Islet precursor cell (in vitro differentiated cells): ENCODE measurements at regions not wholly inside any gene's neighbourhood (a gene's known extent, or its start where the extent isn't known, plus 50 kb on each side); places are given as distances from the start of the nearest gene placed in this dataset.
"Not testable (repeated sequence)": the region's sequence is repeated elsewhere in the genome, so short reads cannot be mapped to it uniquely, and the experiment has no call there.

Experiments used
- DNase-seq: peaks from one replicate; pipeline ENCODE4 v3.0.0-alpha.2; 2018

DNA sequence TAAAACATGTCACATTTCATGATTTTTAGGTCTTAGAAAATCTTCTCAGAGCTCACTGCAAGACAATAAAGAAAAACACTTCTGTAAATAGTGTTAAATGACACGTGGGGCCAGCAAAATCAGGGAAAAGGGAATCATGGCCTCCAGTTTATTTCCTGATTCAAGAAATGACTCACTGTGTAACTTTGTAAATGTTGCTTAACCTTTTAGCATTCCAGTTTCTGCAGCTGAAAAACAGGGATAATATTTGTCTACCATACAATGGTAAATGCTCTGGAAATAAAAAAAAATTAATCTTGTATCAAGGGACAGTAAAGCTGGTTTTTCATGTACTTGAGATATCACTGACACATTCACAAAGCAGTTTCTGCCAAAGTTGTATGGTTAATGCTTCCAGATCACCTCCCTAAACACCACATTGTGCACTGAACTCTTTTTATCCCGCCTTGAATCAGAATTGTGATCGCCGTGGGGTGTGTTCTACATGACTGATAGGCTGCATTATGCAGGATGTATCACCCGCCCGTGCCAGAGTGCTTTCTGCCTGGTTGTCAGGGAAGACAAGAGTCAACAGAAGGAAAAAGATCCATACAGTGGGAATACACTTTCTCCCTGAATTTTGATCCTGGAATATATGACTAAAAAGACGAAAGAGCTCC is 238.8 kb downstream of the IKZF2 start:
- DNase-seq, result no peak

GRCh38 chr2:212911011-212911410 is 240.4 kb downstream of the IKZF2 start:
- no peak for DNase-seq

DNA sequence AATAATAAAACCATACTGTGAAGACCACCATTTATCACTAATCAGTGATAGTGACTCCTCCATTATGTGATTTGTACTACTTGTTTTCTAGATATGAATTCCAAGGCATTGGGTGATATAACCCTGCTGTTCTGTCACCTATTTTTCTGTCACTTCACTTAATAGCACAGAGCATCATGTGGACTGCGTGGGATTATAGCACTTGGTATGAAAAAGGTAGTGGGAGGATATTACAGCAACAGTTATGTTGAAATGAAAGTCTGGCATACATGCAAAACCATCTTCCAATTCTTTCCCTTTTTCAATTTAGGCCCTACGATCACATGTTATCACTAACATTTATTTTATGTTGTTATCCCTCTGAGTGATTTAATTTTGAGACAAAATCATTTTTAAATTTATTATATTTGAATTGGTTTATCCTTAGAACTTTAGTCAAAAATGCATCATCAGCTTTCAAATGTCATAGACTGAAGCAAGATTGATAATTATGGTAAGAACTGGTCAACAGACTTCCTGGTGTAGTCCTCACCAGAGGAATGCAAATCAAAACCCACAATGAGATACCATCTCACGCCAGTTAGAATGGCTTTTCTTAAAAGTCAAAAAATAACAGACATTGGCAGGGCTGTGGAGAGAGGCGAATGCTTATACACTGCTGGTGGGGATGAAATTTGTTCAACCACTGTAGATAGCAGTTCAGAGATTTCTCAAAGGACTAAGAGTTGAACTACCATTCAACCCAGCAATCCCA is 242.6 kb downstream of the IKZF2 start:
- DNase-seq, result no peak

DNA sequence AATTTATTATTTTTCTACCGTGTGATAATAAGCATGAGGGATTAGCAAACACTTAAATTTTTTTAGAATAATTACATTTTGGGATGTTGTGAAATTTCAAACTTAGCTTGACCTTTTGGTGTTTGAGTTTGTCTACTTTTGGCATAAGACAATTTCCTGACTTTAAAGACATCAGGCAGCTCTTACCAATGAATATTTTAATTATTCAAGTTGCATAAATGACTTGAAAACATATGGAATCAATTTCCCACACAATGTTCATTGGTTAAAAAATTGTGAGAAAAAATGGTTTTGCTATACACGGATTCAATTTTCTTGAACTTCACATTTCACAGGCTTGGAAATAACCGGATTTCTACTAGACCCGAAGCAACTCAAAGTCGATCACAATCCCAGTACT is 243.4 kb downstream of the IKZF2 start:
- DNase-seq, result no peak

DNA sequence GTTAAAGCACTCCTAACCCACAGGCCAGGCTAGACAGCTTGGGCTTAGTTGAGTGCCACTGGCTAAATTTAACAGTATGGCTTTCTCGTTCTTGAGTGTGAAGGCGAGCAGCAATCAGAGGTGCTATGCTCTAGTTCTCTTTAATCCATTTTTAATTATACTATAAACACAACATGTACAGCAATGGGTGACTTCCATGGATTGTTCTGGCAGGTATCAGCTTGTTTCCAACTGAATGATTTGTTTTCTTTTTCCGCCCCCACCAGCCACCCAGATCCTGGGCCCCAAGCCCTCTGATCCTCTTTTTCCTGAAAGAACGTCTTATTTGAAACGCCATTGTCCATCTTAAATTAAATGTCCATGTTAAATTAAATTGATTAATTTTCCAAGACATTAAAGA is 244.8 kb downstream of the IKZF2 start:
- no peak for DNase-seq

GRCh38 chr2:212905640-212906201 is 245.7 kb downstream of the IKZF2 start:
- peak; percentile 76 for DNase-seq

DNA sequence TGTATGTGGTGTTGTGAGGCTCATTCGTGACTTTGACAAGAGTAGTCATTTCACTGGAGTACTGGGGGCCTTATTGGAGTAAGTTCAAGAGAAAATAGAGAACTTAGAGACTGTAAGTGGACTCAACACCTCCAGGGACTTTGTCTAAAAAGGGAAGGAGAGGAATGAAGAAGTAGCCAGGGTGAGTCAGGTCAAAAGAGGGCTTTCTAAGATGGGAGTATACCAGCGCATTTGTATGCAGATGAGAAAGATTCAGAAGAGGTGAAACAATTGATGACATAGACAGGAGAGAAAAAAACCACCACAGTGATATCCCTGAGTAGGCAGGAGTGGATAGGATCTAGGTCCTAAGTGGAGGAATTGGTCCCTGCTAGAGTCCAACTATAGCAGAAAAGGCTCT is 246.8 kb downstream of the IKZF2 start:
- no peak for DNase-seq

DNA sequence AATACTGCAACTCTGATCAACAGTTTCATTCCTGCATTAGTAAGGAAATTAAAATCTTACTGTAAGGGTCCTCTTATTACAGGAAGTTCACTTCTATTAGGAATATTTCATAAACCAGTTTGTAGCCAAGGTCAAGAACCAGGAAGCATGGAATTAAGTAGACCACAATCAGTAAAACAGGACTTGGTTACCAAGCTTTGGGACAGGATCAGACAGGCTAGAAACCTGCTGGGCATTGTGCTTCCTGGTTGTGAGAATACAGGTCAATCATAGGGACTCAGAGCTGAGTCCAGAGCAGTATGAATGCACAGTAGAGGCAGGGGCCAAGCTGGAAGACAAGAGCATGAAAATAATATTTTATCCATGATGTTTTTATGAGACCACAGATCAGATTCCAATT is 248.0 kb downstream of the IKZF2 start:
- DNase-seq, result no peak

GRCh38 chr2:212902421-212902820 is 249.0 kb downstream of the IKZF2 start:
- no peak for DNase-seq

DNA sequence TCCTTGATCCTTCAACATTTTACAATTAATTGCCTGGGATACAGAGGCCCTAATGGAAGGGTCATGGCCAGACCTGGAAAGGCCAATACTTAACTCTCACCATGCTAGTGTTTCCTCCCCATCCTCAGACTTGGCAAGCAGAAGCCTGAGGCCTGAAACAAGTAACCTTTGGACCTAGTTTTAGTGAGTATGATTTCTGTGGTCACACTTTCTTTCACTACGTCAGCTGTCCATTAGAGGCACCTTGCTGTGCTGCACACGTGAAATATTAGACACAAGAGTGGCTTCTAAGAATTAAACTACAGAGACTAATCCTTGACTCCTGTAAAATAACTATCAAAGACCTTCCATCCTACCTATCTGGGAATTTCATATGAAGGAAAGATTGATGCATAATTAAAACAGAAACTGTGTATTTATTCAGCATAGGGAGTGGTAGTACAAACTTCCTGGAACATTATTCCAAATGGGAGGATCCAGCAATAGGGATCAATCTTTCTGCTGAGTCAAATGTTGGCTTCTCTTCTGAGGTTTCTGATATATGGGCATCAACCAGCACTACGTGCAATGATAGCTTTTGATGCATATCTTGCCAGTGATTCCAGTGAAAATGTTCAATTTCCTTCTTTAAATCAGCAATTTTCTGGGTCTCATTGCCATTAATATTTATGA is 249.7 kb downstream of the IKZF2 start:
- DNase-seq, result no peak

GRCh38 chr2:212900715-212901114 is 250.7 kb downstream of the IKZF2 start:
- no peak for DNase-seq

- no peak for DNase-seq
Observed at GRCh38 chr2:212898011-212898410, 253.4 kb downstream of the IKZF2 start.

DNA sequence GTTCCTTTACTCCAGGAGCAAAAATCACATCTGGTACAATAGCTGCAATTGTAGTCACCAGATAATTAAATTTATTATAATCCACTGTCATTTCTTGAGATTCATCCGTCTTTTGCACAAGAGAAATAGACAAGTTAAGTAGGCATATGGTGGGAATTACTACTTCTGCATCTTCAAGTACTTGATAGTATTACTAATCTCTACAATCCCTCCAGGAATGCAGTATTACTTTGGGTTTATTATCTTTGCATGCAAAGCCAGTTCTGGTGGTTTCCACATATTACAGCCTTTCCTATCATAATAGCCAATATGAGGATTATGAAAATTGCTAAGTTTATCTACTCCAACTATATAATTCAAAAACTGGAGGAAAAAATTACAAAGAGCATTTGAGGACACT is 254.1 kb downstream of the IKZF2 start:
- no peak for DNase-seq

DNA sequence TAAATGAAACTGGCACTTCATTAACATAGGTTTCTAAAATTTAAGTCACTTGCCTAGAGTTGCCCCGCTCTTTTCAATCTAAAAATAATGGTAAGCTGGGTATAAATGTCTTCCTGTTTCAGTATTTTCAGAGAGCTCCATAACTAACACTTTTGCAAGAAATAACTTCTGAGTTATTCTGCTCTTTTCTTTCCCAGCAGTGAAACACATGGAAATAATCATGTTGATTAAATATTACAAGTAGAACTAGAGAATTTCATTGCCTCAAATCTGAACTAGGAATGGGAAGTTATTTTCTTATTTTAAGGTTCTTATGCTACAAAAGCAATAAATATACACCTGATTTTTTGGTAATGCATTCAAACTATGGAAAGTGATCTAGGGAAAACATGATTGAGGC is 257.4 kb downstream of the IKZF2 start:
- DNase-seq, result no peak

- no peak for DNase-seq
Observed at GRCh38 chr2:212893216-212893615, 258.2 kb downstream of the IKZF2 start.

GRCh38 chr2:212892193-212892592 is 259.2 kb downstream of the IKZF2 start:
- no peak for DNase-seq

GRCh38 chr2:212891580-212891979 is 259.8 kb downstream of the IKZF2 start:
- no peak for DNase-seq

DNA sequence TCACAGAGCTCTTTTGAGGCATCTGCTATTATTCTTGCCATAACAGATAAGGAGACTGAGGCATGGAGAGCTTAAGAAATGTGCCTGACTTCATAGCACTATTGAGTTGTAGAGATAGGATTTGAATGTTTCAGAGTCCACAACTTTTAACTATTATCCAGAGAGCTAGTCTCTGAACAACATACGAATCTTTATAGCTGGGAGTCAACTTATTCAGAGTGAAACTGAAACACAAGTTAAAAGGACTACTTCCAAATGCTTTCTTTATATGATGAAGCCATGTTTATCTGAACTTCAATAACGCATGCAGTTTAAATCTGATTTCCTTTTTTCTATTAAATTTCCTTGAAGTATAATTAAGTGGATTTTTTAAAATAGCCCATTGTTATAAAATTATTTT is 268.8 kb downstream of the IKZF2 start:
- no peak for DNase-seq

- not testable (repeated sequence) for DNase-seq
Observed at GRCh38 chr2:212876556-212876955, 274.9 kb downstream of the IKZF2 start.

GRCh38 chr2:212875950-212876349 is 275.5 kb downstream of the IKZF2 start:
- not testable (repeated sequence) for DNase-seq

DNA sequence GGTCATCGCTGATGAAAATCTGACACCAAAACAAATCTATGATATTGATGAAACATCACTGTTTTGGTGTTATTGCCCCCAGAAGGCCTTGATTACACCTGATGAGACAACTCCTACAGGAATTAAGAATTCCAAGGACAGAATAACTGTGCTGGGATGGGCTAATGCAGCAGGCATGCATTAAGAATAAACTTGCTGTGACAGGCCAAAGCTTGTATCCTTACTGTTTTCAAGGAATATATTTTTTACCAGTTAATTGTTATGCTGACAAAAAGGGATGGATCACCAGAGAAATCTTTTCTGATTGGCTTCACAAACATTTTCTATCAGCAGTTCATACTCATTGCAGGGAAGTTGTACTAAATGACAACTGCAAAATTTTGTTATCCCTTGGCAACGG is 278.2 kb downstream of the IKZF2 start:
- DNase-seq, result no peak

GRCh38 chr2:212871597-212871996 is 279.8 kb downstream of the IKZF2 start:
- DNase-seq, result no peak

DNA sequence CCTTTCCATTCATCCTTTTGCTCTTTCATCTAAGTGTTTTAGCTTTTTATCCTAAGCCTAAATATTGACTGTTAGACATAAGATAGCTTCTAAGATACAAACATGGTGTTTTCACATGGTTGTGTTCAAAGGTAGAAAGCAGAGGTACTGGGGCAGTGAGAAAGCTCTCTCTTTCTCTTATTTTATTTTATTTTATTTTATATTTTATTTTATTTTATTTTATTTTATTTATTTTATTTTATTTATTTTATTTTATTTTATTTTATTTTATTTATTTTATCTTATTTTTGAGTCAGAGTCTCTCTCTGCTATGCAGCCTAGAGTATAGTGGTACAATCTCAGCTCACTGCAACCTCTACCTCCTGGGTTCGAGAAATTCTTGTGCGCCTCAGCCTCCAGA is 287.2 kb downstream of the IKZF2 start:
- DNase-seq, result no peak

DNA sequence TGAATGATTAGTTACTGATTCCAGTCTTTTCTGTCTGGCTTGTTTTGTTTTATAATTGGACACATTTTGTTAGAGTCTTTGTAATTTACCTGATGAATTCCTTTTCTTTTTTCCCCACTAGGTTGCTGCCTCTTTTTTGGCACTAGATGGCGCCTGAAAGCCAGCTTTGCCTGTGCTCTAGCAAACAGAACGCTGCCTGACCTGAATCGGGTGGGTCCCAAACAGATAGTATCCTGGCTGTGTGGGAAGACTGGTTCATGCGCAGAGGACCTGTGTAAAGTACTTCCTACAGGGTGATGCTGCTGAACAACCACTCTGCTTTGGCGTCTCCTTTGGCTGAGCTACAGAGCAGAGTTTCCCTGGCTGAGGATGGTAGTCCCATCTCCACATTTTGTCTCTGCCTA is 288.2 kb downstream of the IKZF2 start:
- DNase-seq, result peak; percentile 73
